ENCODE measurements at regions not wholly inside any gene's neighbourhood (a gene's known extent, or its start where the extent isn't known, plus 50 kb on each side); places are given as distances from the start of the nearest gene placed in this dataset.

GRCh38 chr10:28217848-28218247, 85.0 kb downstream of the MPP7 start:
- DNase-seq (no peak), ATAC-seq (no peak)
- Mint-ChIP-seq H3K27me3 (ENCODE audit: low read depth) (no peaks in the 10 kb centered on the region), H3K36me3 (ENCODE audit: low read depth) (no peaks in the 10 kb centered on the region), H3K4me3 (no peak overlapping the region), H3K27ac (no peak overlapping the region), H3K4me1 (ENCODE audit: low read depth) (peaks cover 3% of the 10 kb centered on the region), H3K9me3 (ENCODE audit: insufficient read depth) (no peaks in the 10 kb centered on the region)
- ChIA-PET CTCF (interaction anchor here (0.9 to 1.6 kb wide), 4 partner anchors 24 to 176 kb away, joined by 3 read pairs; no protein-coding TSS in a partner anchor), POLR2A (no interaction called here)

- no peak overlapping the region for H3K27ac Mint-ChIP-seq
- H3K4me3 Mint-ChIP-seq = no peak overlapping the region
- CTCF ChIA-PET = no interaction called here
Observed at GRCh38 chr10:28215930-28216329, 86.9 kb downstream of the MPP7 start.

DNA sequence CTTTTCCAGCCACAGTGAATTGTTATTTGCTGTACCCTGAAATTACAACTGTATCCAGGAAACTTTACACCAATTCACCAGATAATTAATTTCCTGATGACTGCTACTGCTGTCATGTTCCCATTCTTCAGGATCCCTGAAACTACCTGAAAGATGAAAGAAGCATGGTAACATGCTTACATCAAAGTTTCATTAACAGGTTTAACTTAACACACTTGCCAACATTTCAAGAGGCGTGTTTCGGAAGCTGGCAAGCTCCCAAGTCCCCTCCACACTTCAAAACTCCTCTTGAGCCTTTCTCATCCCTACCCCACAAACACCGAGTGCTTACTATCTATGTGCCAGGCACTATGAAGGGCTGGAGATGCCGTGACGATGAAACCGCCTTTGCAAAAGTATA, 88.6 kb downstream of the MPP7 start:
- POLR2A ChIA-PET = no interaction called here
- no peaks in the 10 kb centered on the region for H3K27me3 Mint-ChIP-seq (ENCODE audit: low read depth)
- no peak overlapping the region for H3K4me3 Mint-ChIP-seq
- DNase-seq (no peak), ATAC-seq (no peak)
- no peaks in the 10 kb centered on the region for H3K36me3 Mint-ChIP-seq (ENCODE audit: low read depth)
- H3K9me3 Mint-ChIP-seq (ENCODE audit: insufficient read depth) = no peaks in the 10 kb centered on the region
- CTCF ChIA-PET = no interaction called here
- no peak overlapping the region for H3K27ac Mint-ChIP-seq
- peaks cover 3% of the 10 kb centered on the region for H3K4me1 Mint-ChIP-seq (ENCODE audit: low read depth)

More at GRCh38 chr10:28215930-28216329, 86.9 kb downstream of the MPP7 start:
- Mint-ChIP-seq H3K27me3 (ENCODE audit: low read depth) (no peaks in the 10 kb centered on the region), H3K4me1 (ENCODE audit: low read depth) (peaks cover 3% of the 10 kb centered on the region), H3K9me3 (ENCODE audit: insufficient read depth) (no peaks in the 10 kb centered on the region), H3K36me3 (ENCODE audit: low read depth) (no peaks in the 10 kb centered on the region)
- DNase-seq = no peak
- POLR2A ChIA-PET = no interaction called here
- no peak for ATAC-seq

DNA sequence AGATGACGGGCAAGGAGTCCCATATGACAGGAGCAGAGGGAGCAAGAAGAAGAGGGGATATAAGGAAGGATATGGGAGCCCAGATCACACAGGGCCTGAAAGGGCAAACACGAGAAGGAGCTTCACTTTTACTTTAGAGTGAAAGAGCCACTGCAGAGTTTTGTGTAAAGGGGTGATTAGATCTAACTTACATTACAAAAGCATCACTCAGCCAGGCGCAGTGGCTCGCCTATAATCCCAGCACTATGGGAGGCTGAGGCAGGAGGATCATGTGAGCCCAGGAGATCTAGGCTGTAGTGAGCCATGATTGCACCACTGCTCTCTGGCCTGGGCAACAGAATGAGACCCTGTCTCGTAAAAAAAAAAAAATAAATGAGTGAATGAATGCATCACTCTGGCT, 91.1 kb downstream of the MPP7 start:
- DNase-seq (no peak), ATAC-seq (no peak)
- Mint-ChIP-seq H3K27me3 (ENCODE audit: low read depth) (no peaks in the 10 kb centered on the region), H3K27ac (no peak overlapping the region), H3K4me3 (no peak overlapping the region), H3K4me1 (ENCODE audit: low read depth) (no peaks in the 10 kb centered on the region), H3K36me3 (ENCODE audit: low read depth) (no peaks in the 10 kb centered on the region), H3K9me3 (ENCODE audit: insufficient read depth) (no peaks in the 10 kb centered on the region)
- POLR2A ChIA-PET = no interaction called here
- CTCF ChIA-PET = no interaction called here

- ChIA-PET CTCF (interaction anchor here (0.7 kb wide), 1 partner anchor 13 kb away, joined by 3 read pairs; no protein-coding TSS in a partner anchor), POLR2A (interaction anchor here (0.6 kb wide), 1 partner anchor 124 kb away, joined by 4 read pairs; no protein-coding TSS in a partner anchor)
- no peaks in the 10 kb centered on the region for H3K9me3 Mint-ChIP-seq (ENCODE audit: insufficient read depth)
- ATAC-seq = no peak
- DNase-seq = no peak
- no peak overlapping the region for H3K4me3 Mint-ChIP-seq
- no peaks in the 10 kb centered on the region for H3K27me3 Mint-ChIP-seq (ENCODE audit: low read depth)
- no peaks in the 10 kb centered on the region for H3K36me3 Mint-ChIP-seq (ENCODE audit: low read depth)
- no peak overlapping the region for H3K27ac Mint-ChIP-seq
- no peaks in the 10 kb centered on the region for H3K4me1 Mint-ChIP-seq (ENCODE audit: low read depth)
Observed at GRCh38 chr10:28207799-28208198, 95.1 kb downstream of the MPP7 start.

- Mint-ChIP-seq H3K27me3 (ENCODE audit: low read depth) (no peaks in the 10 kb centered on the region), H3K4me1 (ENCODE audit: low read depth) (no peaks in the 10 kb centered on the region), H3K9me3 (ENCODE audit: insufficient read depth) (no peaks in the 10 kb centered on the region), H3K36me3 (ENCODE audit: low read depth) (no peaks in the 10 kb centered on the region), H3K27ac (no peak overlapping the region), H3K4me3 (no peak overlapping the region)
- POLR2A ChIA-PET = no interaction called here
- DNase-seq (no peak), ATAC-seq (no peak)
- CTCF ChIA-PET = interaction anchor here (1.2 kb wide), 1 partner anchor 190 kb away, joined by 3 read pairs; no protein-coding TSS in a partner anchor
Observed at GRCh38 chr10:28202941-28203352, 99.9 kb downstream of the MPP7 start.

DNA sequence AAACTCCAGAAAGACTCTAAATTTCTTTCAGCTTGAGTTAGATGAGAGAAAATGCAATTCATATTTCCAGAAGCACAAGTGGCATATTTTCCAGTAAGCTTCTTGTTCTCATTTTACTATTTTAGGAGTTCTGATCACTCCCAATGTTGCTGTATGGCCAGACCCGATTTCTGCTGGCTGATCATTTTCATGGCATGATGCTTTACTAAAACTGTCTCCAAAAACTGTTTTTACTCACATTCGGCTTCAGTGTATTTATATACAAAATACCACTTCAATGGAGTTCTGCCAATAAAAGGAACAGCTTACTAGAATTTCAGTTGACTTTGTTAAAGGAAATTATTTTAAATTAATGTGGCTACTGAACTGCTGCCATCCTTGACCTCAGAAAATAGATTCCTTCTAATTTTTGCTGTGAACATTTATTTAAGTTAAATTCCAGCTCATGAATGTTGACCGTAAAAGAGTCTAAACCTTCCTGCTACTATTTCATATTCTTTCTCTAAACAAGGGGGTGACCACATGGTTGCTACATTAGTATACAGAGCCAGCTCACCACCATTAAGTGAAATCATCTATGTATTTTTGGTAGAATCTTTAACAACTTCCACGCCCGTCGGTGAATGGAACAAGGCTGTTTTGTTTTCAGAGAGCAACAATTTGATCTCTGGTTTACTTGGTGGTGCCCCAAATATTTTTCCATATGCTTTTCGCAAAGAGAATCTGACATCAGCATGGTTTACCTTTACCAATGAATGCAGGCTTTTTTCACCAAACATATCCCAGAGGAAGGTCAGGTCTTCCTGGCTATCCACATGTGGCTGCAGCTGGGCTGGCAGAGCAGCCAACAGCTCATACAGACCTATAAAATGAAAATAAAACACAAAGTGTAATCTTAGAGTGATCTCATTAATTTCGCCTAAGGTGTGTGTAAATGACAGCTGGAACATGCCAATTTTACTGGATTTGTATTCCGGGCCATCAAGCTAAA, 101.2 kb downstream of the MPP7 start:
- H3K27me3 Mint-ChIP-seq (ENCODE audit: low read depth) = no peaks in the 10 kb centered on the region
- ChIA-PET CTCF (interaction anchor here (0.8 kb wide), 1 partner anchor 180 kb away, joined by 3 read pairs; no protein-coding TSS in a partner anchor), POLR2A (no interaction called here)
- H3K27ac Mint-ChIP-seq = no peak overlapping the region
- no peaks in the 10 kb centered on the region for H3K4me1 Mint-ChIP-seq (ENCODE audit: low read depth)
- H3K4me3 Mint-ChIP-seq = no peak overlapping the region
- no peaks in the 10 kb centered on the region for H3K36me3 Mint-ChIP-seq (ENCODE audit: low read depth)
- DNase-seq (no peak), ATAC-seq (no peak)
- H3K9me3 Mint-ChIP-seq (ENCODE audit: insufficient read depth) = no peaks in the 10 kb centered on the region

GRCh38 chr10:28200775-28201174, 102.1 kb downstream of the MPP7 start:
- POLR2A ChIA-PET = no interaction called here
- H3K27me3 Mint-ChIP-seq (ENCODE audit: low read depth) = no peaks in the 10 kb centered on the region
- CTCF ChIA-PET = interaction anchor here (0.8 kb wide), 1 partner anchor 181 kb away, joined by 3 read pairs; no protein-coding TSS in a partner anchor
- ATAC-seq = no peak
- DNase-seq = no peak
- H3K4me3 Mint-ChIP-seq = no peak overlapping the region
- no peaks in the 10 kb centered on the region for H3K4me1 Mint-ChIP-seq (ENCODE audit: low read depth)
- no peaks in the 10 kb centered on the region for H3K36me3 Mint-ChIP-seq (ENCODE audit: low read depth)
- H3K9me3 Mint-ChIP-seq (ENCODE audit: insufficient read depth) = no peaks in the 10 kb centered on the region
- H3K27ac Mint-ChIP-seq = no peak overlapping the region

DNA sequence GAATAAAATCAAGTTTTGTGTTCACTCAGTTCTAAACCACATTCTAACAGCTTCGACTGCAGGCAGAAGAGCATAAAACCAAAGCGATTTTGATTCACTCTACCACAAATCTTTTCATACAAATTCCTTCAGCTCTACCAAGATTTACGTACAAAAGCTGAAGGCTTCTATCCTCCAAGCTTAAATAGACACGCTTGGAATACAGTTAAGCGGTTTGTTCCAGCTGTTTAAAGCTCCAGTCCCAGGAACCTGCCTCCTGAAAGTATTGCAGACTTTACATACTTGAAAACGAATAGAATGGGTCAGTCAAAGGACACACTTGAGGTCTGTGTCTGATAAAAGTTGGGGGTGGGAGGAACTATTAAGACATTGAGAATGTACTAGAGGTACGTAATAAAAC, 102.9 kb downstream of the MPP7 start:
- CTCF ChIA-PET = no interaction called here

DNA sequence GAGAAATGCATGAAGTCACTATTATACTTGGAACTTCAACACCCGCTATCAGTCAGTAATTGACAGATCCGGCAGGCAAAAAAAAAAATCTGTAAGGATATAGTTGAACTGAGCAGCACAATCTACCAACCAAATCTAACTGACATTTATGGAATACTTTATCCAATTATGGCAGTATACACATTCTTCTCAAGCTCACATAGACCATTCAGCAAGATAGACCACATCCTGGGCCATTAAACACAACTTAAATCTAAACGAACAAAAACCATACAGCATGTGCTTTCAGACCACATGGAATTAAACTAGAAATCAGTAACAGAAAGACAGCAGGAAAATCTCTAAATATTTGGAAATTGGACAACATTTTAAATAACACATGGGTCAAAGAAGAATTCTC, 112.7 kb downstream of the MPP7 start:
- no peaks in the 10 kb centered on the region for H3K9me3 Mint-ChIP-seq (ENCODE audit: insufficient read depth)
- no peak for ATAC-seq
- no peaks in the 10 kb centered on the region for H3K36me3 Mint-ChIP-seq (ENCODE audit: low read depth)
- DNase-seq = no peak
- POLR2A ChIA-PET = no interaction called here
- no peaks in the 10 kb centered on the region for H3K27me3 Mint-ChIP-seq (ENCODE audit: low read depth)
- H3K4me3 Mint-ChIP-seq = no peak overlapping the region
- CTCF ChIA-PET = no interaction called here
- H3K4me1 Mint-ChIP-seq (ENCODE audit: low read depth) = peaks cover 7% of the 10 kb centered on the region
- H3K27ac Mint-ChIP-seq = no peak overlapping the region

More for the DNA sequence above, 102.9 kb downstream of the MPP7 start:
- no peak overlapping the region for H3K4me3 Mint-ChIP-seq
- H3K9me3 Mint-ChIP-seq (ENCODE audit: insufficient read depth) = no peaks in the 10 kb centered on the region
- POLR2A ChIA-PET = no interaction called here
- H3K4me1 Mint-ChIP-seq (ENCODE audit: low read depth) = no peaks in the 10 kb centered on the region
- DNase-seq (no peak), ATAC-seq (no peak)
- no peaks in the 10 kb centered on the region for H3K36me3 Mint-ChIP-seq (ENCODE audit: low read depth)
- H3K27ac Mint-ChIP-seq = no peak overlapping the region
- no peaks in the 10 kb centered on the region for H3K27me3 Mint-ChIP-seq (ENCODE audit: low read depth)

DNA sequence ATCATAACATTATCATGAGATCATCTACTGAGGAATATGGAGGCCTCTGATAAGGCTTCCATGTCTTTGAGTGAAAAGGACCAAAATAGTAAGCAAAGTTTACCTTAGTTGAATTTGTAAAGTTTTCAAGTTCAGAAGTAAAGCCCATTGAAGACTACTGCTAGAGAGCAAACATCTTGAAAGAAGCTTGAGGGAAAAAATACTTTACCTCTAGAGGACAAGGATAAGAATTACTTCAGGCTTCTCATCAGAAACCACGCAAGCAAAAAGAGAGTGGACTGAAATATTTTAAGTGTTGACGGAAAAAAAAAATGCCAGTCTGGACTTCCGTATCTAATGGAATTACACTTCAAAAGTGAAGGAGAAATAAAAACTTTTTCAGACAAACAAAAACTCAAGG, 114.3 kb downstream of the MPP7 start:
- CTCF ChIA-PET = no interaction called here
- H3K27ac Mint-ChIP-seq = no peak overlapping the region
- POLR2A ChIA-PET = no interaction called here
- no peaks in the 10 kb centered on the region for H3K27me3 Mint-ChIP-seq (ENCODE audit: low read depth)
- peaks cover 7% of the 10 kb centered on the region for H3K4me1 Mint-ChIP-seq (ENCODE audit: low read depth)
- H3K36me3 Mint-ChIP-seq (ENCODE audit: low read depth) = no peaks in the 10 kb centered on the region
- H3K9me3 Mint-ChIP-seq (ENCODE audit: insufficient read depth) = no peaks in the 10 kb centered on the region
- no peak for ATAC-seq
- DNase-seq = no peak
- no peak overlapping the region for H3K4me3 Mint-ChIP-seq

DNA sequence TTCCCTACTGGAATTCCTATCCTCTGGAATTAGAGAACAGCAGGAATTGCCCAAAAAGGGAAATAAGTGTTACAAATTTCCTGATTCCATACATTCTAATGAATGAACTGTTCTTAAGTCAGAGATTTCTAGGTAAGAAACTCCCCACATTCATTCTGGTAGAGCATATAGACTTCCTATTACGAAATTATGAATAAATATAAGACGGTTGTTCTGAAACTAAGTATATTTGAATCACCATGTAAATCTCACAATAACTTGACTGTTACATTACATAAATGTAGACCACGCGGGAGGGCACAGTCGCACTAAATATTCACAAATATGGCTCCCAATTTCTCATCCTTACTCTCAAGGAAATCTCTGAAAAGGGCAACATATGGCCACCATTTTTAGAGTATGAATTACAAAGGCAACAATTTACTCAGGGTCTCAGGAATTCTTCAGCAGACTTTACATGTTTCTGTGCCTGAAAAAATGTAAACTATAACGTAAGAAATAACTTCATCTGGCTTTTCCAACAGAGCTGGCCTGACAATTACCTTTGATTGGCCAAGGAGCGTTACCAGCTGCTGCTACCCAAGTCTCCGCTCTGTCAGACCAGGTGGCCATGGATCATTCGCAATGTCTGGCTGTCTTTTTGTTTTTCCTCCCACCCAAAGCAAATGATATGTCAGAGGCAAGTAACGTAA, 115.8 kb downstream of the MPP7 start:
- Mint-ChIP-seq H3K27ac (no peak overlapping the region), H3K36me3 (ENCODE audit: low read depth) (no peaks in the 10 kb centered on the region), H3K27me3 (ENCODE audit: low read depth) (no peaks in the 10 kb centered on the region), H3K4me3 (no peak overlapping the region), H3K4me1 (ENCODE audit: low read depth) (peaks cover 7% of the 10 kb centered on the region), H3K9me3 (ENCODE audit: insufficient read depth) (no peaks in the 10 kb centered on the region)
- no peak for ATAC-seq
- CTCF ChIA-PET = no interaction called here
- DNase-seq = no peak
- POLR2A ChIA-PET = no interaction called here

All from activated CD8-positive, alpha-beta T cell treated with anti-CD3 and anti-CD28 coated beads, Interleukin-2, amount 10 ng/mL, durations not matched to agents 7 days and 5 days (primary cell).